ENCODE measurements at regions not wholly inside any gene's neighbourhood (a gene's known extent, or its start where the extent isn't known, plus 50 kb on each side); places are given as distances from the start of the nearest gene placed in this dataset.

- TF ChIP-seq CTCF (IDR thresholded peaks at IDR 0.05) (no peak), POLR2A (IDR thresholded peaks at IDR 0.05) (no peak)
Measured at GRCh38 chr3:81394651-81395524, 366.6 kb downstream of the GBE1 start.

Data from gastroesophageal sphincter (tissue), 3 donors.